ENCODE measurements at regions not wholly inside any gene's neighbourhood (a gene's known extent, or its start where the extent isn't known, plus 50 kb on each side); places are given as distances from the start of the nearest gene placed in this dataset.
"Not testable (repeated sequence)": the region's sequence is repeated elsewhere in the genome, so short reads cannot be mapped to it uniquely, and the experiment has no call there.

- H3K4me3 ChIP-seq (ENCODE audit: low read depth, low read length, poor library complexity, severe bottlenecking), result no peak overlapping the region
- no peaks in the 10 kb centered on the region for H3F3A ChIP-seq (ENCODE audit: insufficient read depth, low read length)
- H3K27me3 ChIP-seq (ENCODE audit: insufficient read depth, low read length), result no peaks in the 10 kb centered on the region
- H3K27ac ChIP-seq (ENCODE audit: low read depth, low read length, poor library complexity, severe bottlenecking), result no peak overlapping the region
- H3K79me2 ChIP-seq (ENCODE audit: insufficient read depth, low read length), result no peaks in the 10 kb centered on the region
- TF ChIP-seq EZH2 (IDR thresholded peaks at IDR 0.05; ENCODE audit: borderline replicate concordance, low read length) (no peak), CTCF (IDR thresholded peaks at IDR 0.05; ENCODE audit: low read length) (no peak)
- no peak overlapping the region for H2AFZ ChIP-seq (ENCODE audit: low read length)
- no peaks in the 10 kb centered on the region for H3K36me3 ChIP-seq (ENCODE audit: insufficient read depth, low read length)
- H3K9me3 ChIP-seq (ENCODE audit: low read length), result no peaks in the 10 kb centered on the region
- H3K4me2 ChIP-seq (ENCODE audit: low read length), result no peak overlapping the region
- no peaks in the 10 kb centered on the region for H4K20me1 ChIP-seq (ENCODE audit: insufficient read depth, low read length)
- H3K9me2 ChIP-seq (ENCODE audit: low read depth, low read length), result no peaks in the 10 kb centered on the region
- no peak overlapping the region for H3K9ac ChIP-seq (ENCODE audit: low read length)
- no peaks in the 10 kb centered on the region for H3K4me1 ChIP-seq (ENCODE audit: insufficient read depth, low read length, severe bottlenecking)
Observed at GRCh38 chr12:104906695-104907094, 51.4 kb downstream of the SLC41A2 start.

- H3K4me2 ChIP-seq (ENCODE audit: low read length); H3K9ac ChIP-seq (ENCODE audit: low read length); H3K27ac ChIP-seq (ENCODE audit: low read depth, low read length, poor library complexity, severe bottlenecking); H4K20me1 ChIP-seq (ENCODE audit: insufficient read depth, low read length); H3F3A ChIP-seq (ENCODE audit: insufficient read depth, low read length); H3K4me1 ChIP-seq (ENCODE audit: insufficient read depth, low read length, severe bottlenecking); H3K27me3 ChIP-seq (ENCODE audit: insufficient read depth, low read length); H3K9me2 ChIP-seq (ENCODE audit: low read depth, low read length); H3K9me3 ChIP-seq (ENCODE audit: low read length); H3K4me3 ChIP-seq (ENCODE audit: low read depth, low read length, poor library complexity, severe bottlenecking); H3K36me3 ChIP-seq (ENCODE audit: insufficient read depth, low read length); H2AFZ ChIP-seq (ENCODE audit: low read length); H3K79me2 ChIP-seq (ENCODE audit: insufficient read depth, low read length): not testable (repeated sequence)
Observed at GRCh38 chr12:104905446-104905845, 52.6 kb downstream of the SLC41A2 start.

GRCh38 chr12:104903648-104904423 lies 54.3 kb downstream of the SLC41A2 start:
- H3K9ac ChIP-seq (ENCODE audit: low read length), result no peak overlapping the region
- no peaks in the 10 kb centered on the region for H3K36me3 ChIP-seq (ENCODE audit: insufficient read depth, low read length)
- H3K4me1 ChIP-seq (ENCODE audit: insufficient read depth, low read length, severe bottlenecking), result no peaks in the 10 kb centered on the region
- no peaks in the 10 kb centered on the region for H3K9me3 ChIP-seq (ENCODE audit: low read length)
- H3K9me2 ChIP-seq (ENCODE audit: low read depth, low read length), result no peaks in the 10 kb centered on the region
- H4K20me1 ChIP-seq (ENCODE audit: insufficient read depth, low read length), result no peaks in the 10 kb centered on the region
- H3K27me3 ChIP-seq (ENCODE audit: insufficient read depth, low read length), result no peaks in the 10 kb centered on the region
- H3K4me2 ChIP-seq (ENCODE audit: low read length), result no peak overlapping the region
- H3K79me2 ChIP-seq (ENCODE audit: insufficient read depth, low read length), result no peaks in the 10 kb centered on the region
- H2AFZ ChIP-seq (ENCODE audit: low read length), result no peak overlapping the region
- TF ChIP-seq CTCF (IDR thresholded peaks at IDR 0.05; ENCODE audit: low read length), result no peak
- no peak for TF ChIP-seq EZH2 (IDR thresholded peaks at IDR 0.05; ENCODE audit: borderline replicate concordance, low read length)
- no peak overlapping the region for H3K27ac ChIP-seq (ENCODE audit: low read depth, low read length, poor library complexity, severe bottlenecking)
- no peak overlapping the region for H3K4me3 ChIP-seq (ENCODE audit: low read depth, low read length, poor library complexity, severe bottlenecking)
- H3F3A ChIP-seq (ENCODE audit: insufficient read depth, low read length), result no peaks in the 10 kb centered on the region

- TF ChIP-seq EZH2 (IDR thresholded peaks at IDR 0.05; ENCODE audit: borderline replicate concordance, low read length) (no peak), CTCF (IDR thresholded peaks at IDR 0.05; ENCODE audit: low read length) (no peak)
- Histone ChIP-seq H3K36me3 (ENCODE audit: insufficient read depth, low read length) (no peaks in the 10 kb centered on the region), H3F3A (ENCODE audit: insufficient read depth, low read length) (no peaks in the 10 kb centered on the region), H3K9me3 (ENCODE audit: low read length) (no peaks in the 10 kb centered on the region), H3K79me2 (ENCODE audit: insufficient read depth, low read length) (no peaks in the 10 kb centered on the region), H3K27ac (ENCODE audit: low read depth, low read length, poor library complexity, severe bottlenecking) (no peak overlapping the region), H3K9ac (ENCODE audit: low read length) (no peak overlapping the region), H3K4me3 (ENCODE audit: low read depth, low read length, poor library complexity, severe bottlenecking) (no peak overlapping the region), H2AFZ (ENCODE audit: low read length) (no peak overlapping the region), H3K4me2 (ENCODE audit: low read length) (no peak overlapping the region), H4K20me1 (ENCODE audit: insufficient read depth, low read length) (no peaks in the 10 kb centered on the region), H3K4me1 (ENCODE audit: insufficient read depth, low read length, severe bottlenecking) (no peaks in the 10 kb centered on the region), H3K9me2 (ENCODE audit: low read depth, low read length) (no peaks in the 10 kb centered on the region), H3K27me3 (ENCODE audit: insufficient read depth, low read length) (no peaks in the 10 kb centered on the region)
Observed at GRCh38 chr12:104902125-104902524, 56.0 kb downstream of the SLC41A2 start.

Measured in OCI-LY1 (cell line).